ENCODE measurements at regions not wholly inside any gene's neighbourhood (a gene's known extent, or its start where the extent isn't known, plus 50 kb on each side); places are given as distances from the start of the nearest gene placed in this dataset.
"Not testable (repeated sequence)": the region's sequence is repeated elsewhere in the genome, so short reads cannot be mapped to it uniquely, and the experiment has no call there.

GRCh38 chr12:105887131-105887530 lies 251.6 kb downstream of the NUAK1 start:
- Histone ChIP-seq H2BK120ac (ENCODE audit: low read depth, low read length) (no peak overlapping the region), H3K27ac (ENCODE audit: low read length, poor library complexity, severe bottlenecking) (no peak overlapping the region)

GRCh38 chr12:105888696-105889095 lies 250.1 kb downstream of the NUAK1 start:
- Histone ChIP-seq H2AK5ac (ENCODE audit: low read length, severe bottlenecking) (no peak overlapping the region), H3K4ac (ENCODE audit: low read depth in 1 of 2, low read length in 2 of 2) (no peak overlapping the region), H3K14ac (ENCODE audit: low read length in 2 of 2) (no peak overlapping the region), H3K4me3 (ENCODE audit: insufficient read depth in 1 of 2, low read depth in 1 of 2, low read length in 2 of 2) (no peak overlapping the region), H2BK15ac (ENCODE audit: low read depth, poor library complexity, severe bottlenecking) (no peak overlapping the region), H3K79me1 (replicated peaks; ENCODE audit: low read length, poor library complexity, severe bottlenecking) (no peaks in the 10 kb centered on the region), H3K9me3 (ENCODE audit: control insufficient read depth, low read length) (no peaks in the 10 kb centered on the region), H3K18ac (ENCODE audit: low read depth in 1 of 2, low read length in 2 of 2) (no peak overlapping the region), H4K91ac (ENCODE audit: low read length) (no peak overlapping the region), H2BK120ac (ENCODE audit: low read depth, low read length) (no peak overlapping the region), H3K9ac (ENCODE audit: low read length) (no peak overlapping the region), H3K27me3 (ENCODE audit: control insufficient read depth in 1 of 2, insufficient read depth in 1 of 2, low read length in 2 of 2) (no peaks in the 10 kb centered on the region), H3K4me2 (ENCODE audit: low read length, poor library complexity, severe bottlenecking) (no peak overlapping the region), H3K27ac (ENCODE audit: low read length, poor library complexity, severe bottlenecking) (no peak overlapping the region), H4K8ac (ENCODE audit: low read length) (no peak overlapping the region), H3K36me3 (ENCODE audit: control insufficient read depth in 1 of 2, insufficient read depth in 2 of 2, low read depth in 1 of 2, low read length in 2 of 2) (no peaks in the 10 kb centered on the region), H2BK5ac (ENCODE audit: low read depth, low read length, poor library complexity, severe bottlenecking) (no peak overlapping the region), H3K23ac (ENCODE audit: low read length in 2 of 2) (no peak overlapping the region), H2AFZ (ENCODE audit: low read depth, low read length) (no peak overlapping the region), H3K4me1 (ENCODE audit: control insufficient read depth, insufficient read depth, low read depth, low read length) (no peaks in the 10 kb centered on the region), H2BK12ac (ENCODE audit: low read length in 2 of 2) (no peak overlapping the region)
- peak; percentile 14 for DNase-seq
- WGBS, result 64% methylated on average over 4 of the region's 4 CpGs

More at GRCh38 chr12:105887131-105887530, 251.6 kb downstream of the NUAK1 start:
- Histone ChIP-seq H2AFZ (ENCODE audit: low read depth, low read length) (no peak overlapping the region), H3K23ac (ENCODE audit: low read length in 2 of 2) (no peak overlapping the region), H3K79me1 (replicated peaks; ENCODE audit: low read length, poor library complexity, severe bottlenecking) (no peaks in the 10 kb centered on the region), H3K27me3 (ENCODE audit: control insufficient read depth in 1 of 2, insufficient read depth in 1 of 2, low read length in 2 of 2) (no peaks in the 10 kb centered on the region), H3K4me2 (ENCODE audit: low read length, poor library complexity, severe bottlenecking) (no peak overlapping the region), H3K4me1 (ENCODE audit: control insufficient read depth, insufficient read depth, low read depth, low read length) (no peaks in the 10 kb centered on the region), H2BK5ac (ENCODE audit: low read depth, low read length, poor library complexity, severe bottlenecking) (no peak overlapping the region), H4K91ac (ENCODE audit: low read length) (no peak overlapping the region), H4K8ac (ENCODE audit: low read length) (no peak overlapping the region), H3K9me3 (ENCODE audit: control insufficient read depth, low read length) (no peaks in the 10 kb centered on the region), H2BK12ac (ENCODE audit: low read length in 2 of 2) (no peak overlapping the region), H3K18ac (ENCODE audit: low read depth in 1 of 2, low read length in 2 of 2) (no peak overlapping the region), H3K9ac (ENCODE audit: low read length) (no peak overlapping the region), H3K14ac (ENCODE audit: low read length in 2 of 2) (no peak overlapping the region), H3K4me3 (ENCODE audit: insufficient read depth in 1 of 2, low read depth in 1 of 2, low read length in 2 of 2) (no peak overlapping the region), H3K36me3 (ENCODE audit: control insufficient read depth in 1 of 2, insufficient read depth in 2 of 2, low read depth in 1 of 2, low read length in 2 of 2) (no peaks in the 10 kb centered on the region), H2AK5ac (ENCODE audit: low read length, severe bottlenecking) (no peak overlapping the region), H2BK15ac (ENCODE audit: low read depth, poor library complexity, severe bottlenecking) (no peak overlapping the region), H3K4ac (ENCODE audit: low read depth in 1 of 2, low read length in 2 of 2) (no peak overlapping the region)
- 94% methylated on average over 3 of the region's 3 CpGs for WGBS
- no peak for DNase-seq

GRCh38 chr12:105892362-105892910 lies 246.3 kb downstream of the NUAK1 start:
- no peak overlapping the region for H3K18ac ChIP-seq (ENCODE audit: low read depth in 1 of 2, low read length in 2 of 2)
- H2AK5ac ChIP-seq (ENCODE audit: low read length, severe bottlenecking), result no peak overlapping the region
- H3K36me3 ChIP-seq (ENCODE audit: control insufficient read depth in 1 of 2, insufficient read depth in 2 of 2, low read depth in 1 of 2, low read length in 2 of 2), result no peaks in the 10 kb centered on the region
- H4K91ac ChIP-seq (ENCODE audit: low read length), result no peak overlapping the region
- H3K4me2 ChIP-seq (ENCODE audit: low read length, poor library complexity, severe bottlenecking), result no peak overlapping the region
- H2BK120ac ChIP-seq (ENCODE audit: low read depth, low read length), result no peak overlapping the region
- H3K4me3 ChIP-seq (ENCODE audit: insufficient read depth in 1 of 2, low read depth in 1 of 2, low read length in 2 of 2), result no peak overlapping the region
- H3K27ac ChIP-seq (ENCODE audit: low read length, poor library complexity, severe bottlenecking), result no peak overlapping the region
- H3K14ac ChIP-seq (ENCODE audit: low read length in 2 of 2), result no peak overlapping the region
- H3K23ac ChIP-seq (ENCODE audit: low read length in 2 of 2), result no peak overlapping the region
- H3K9me3 ChIP-seq (ENCODE audit: control insufficient read depth, low read length), result no peaks in the 10 kb centered on the region
- no peak overlapping the region for H4K8ac ChIP-seq (ENCODE audit: low read length)
- no peaks in the 10 kb centered on the region for H3K79me1 ChIP-seq (replicated peaks; ENCODE audit: low read length, poor library complexity, severe bottlenecking)
- no peak for DNase-seq
- H3K27me3 ChIP-seq (ENCODE audit: control insufficient read depth in 1 of 2, insufficient read depth in 1 of 2, low read length in 2 of 2), result no peaks in the 10 kb centered on the region
- H3K9ac ChIP-seq (ENCODE audit: low read length), result no peak overlapping the region
- no peak overlapping the region for H3K4ac ChIP-seq (ENCODE audit: low read depth in 1 of 2, low read length in 2 of 2)
- H2AFZ ChIP-seq (ENCODE audit: low read depth, low read length), result no peak overlapping the region
- H3K4me1 ChIP-seq (ENCODE audit: control insufficient read depth, insufficient read depth, low read depth, low read length), result no peaks in the 10 kb centered on the region
- H2BK15ac ChIP-seq (ENCODE audit: low read depth, poor library complexity, severe bottlenecking), result no peak overlapping the region
- H2BK12ac ChIP-seq (ENCODE audit: low read length in 2 of 2), result no peak overlapping the region
- no peak overlapping the region for H2BK5ac ChIP-seq (ENCODE audit: low read depth, low read length, poor library complexity, severe bottlenecking)
- whole genome bisulfite sequencing, result 89% methylated on average over 3 of the region's 4 CpGs

- not testable (repeated sequence) for H2AK5ac ChIP-seq (ENCODE audit: low read length, severe bottlenecking); H3K79me1 ChIP-seq (replicated peaks; ENCODE audit: low read length, poor library complexity, severe bottlenecking); H3K9me3 ChIP-seq (ENCODE audit: control insufficient read depth, low read length); H4K91ac ChIP-seq (ENCODE audit: low read length); DNase-seq; H3K9ac ChIP-seq (ENCODE audit: low read length); H3K4me3 ChIP-seq (ENCODE audit: insufficient read depth in 1 of 2, low read depth in 1 of 2, low read length in 2 of 2); H2BK120ac ChIP-seq (ENCODE audit: low read depth, low read length); H3K27ac ChIP-seq (ENCODE audit: low read length, poor library complexity, severe bottlenecking); H3K4me2 ChIP-seq (ENCODE audit: low read length, poor library complexity, severe bottlenecking); H3K4me1 ChIP-seq (ENCODE audit: control insufficient read depth, insufficient read depth, low read depth, low read length); H2BK5ac ChIP-seq (ENCODE audit: low read depth, low read length, poor library complexity, severe bottlenecking); H3K23ac ChIP-seq (ENCODE audit: low read length in 2 of 2); H2AFZ ChIP-seq (ENCODE audit: low read depth, low read length); H3K18ac ChIP-seq (ENCODE audit: low read depth in 1 of 2, low read length in 2 of 2); H3K4ac ChIP-seq (ENCODE audit: low read depth in 1 of 2, low read length in 2 of 2); H3K27me3 ChIP-seq (ENCODE audit: control insufficient read depth in 1 of 2, insufficient read depth in 1 of 2, low read length in 2 of 2); H3K14ac ChIP-seq (ENCODE audit: low read length in 2 of 2); H3K36me3 ChIP-seq (ENCODE audit: control insufficient read depth in 1 of 2, insufficient read depth in 2 of 2, low read depth in 1 of 2, low read length in 2 of 2); H2BK12ac ChIP-seq (ENCODE audit: low read length in 2 of 2); H2BK15ac ChIP-seq (ENCODE audit: low read depth, poor library complexity, severe bottlenecking); H4K8ac ChIP-seq (ENCODE audit: low read length)
- WGBS, result 81% methylated on average over 6 of the region's 10 CpGs
Observed at GRCh38 chr12:105895197-105895832, 243.4 kb downstream of the NUAK1 start.

All from mesenchymal stem cell (in vitro differentiated cells and primary cell).